ENCODE measurements at regions not wholly inside any gene's neighbourhood (a gene's known extent, or its start where the extent isn't known, plus 50 kb on each side); places are given as distances from the start of the nearest gene placed in this dataset.
"Not testable (repeated sequence)": the region's sequence is repeated elsewhere in the genome, so short reads cannot be mapped to it uniquely, and the experiment has no call there.

DNA sequence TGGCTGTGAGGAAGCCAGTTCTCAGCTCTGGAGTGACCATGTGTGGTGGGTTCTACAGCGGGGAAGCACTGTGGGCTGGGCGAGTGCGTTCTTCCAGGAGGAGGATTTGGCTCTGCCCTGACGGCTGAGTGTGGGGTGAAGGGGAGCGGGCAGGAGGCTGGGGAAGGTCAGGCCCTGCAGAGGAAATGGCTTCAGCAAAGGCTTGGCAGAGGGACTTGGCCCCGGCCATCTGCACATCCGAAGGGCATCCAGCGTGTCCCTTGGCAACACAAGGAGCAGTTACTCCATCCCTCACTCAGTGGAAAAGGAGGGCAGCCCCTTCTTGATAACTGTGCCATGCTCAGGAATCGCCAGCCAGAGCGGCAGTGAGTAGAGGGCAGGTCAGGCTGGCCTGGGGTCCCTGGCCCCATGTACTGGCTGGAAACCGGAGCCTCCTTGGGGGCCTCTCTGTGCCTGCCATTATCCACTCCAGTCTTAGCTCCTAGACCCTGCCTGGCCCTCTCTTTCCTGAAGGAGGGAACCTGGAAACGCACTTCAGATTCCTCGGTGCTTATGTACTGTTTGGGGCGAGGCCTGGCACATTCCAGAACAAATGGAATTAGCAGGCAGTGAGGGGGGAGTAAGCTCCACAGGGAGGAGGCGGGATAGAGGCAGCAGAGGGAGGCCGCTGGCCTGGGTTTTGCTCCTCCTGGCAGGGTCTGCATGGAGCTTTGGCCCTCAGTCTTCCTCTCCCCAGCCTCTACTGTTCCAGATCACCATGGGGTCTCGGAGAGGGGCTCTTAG lies 133.6 kb upstream of the NCOR2 start:
- Mint-ChIP-seq H3K36me3 (ENCODE audit: low read depth) (no peaks in the 10 kb centered on the region), H3K27me3 (peaks cover 10% of the 10 kb centered on the region), H3K27ac (no peak overlapping the region), H3K4me3 (no peak overlapping the region), H3K4me1 (no peaks in the 10 kb centered on the region), H3K9me3 (peaks cover 3% of the 10 kb centered on the region)
- POLR2A ChIA-PET = no interaction called here
- intact Hi-C loops (cut with micrococcal nuclease) = no loop called here
- ATAC-seq (ENCODE audit: low read depth) = no peak
- CTCF ChIA-PET = no interaction called here
- TF ChIP-seq, protein P1, sequence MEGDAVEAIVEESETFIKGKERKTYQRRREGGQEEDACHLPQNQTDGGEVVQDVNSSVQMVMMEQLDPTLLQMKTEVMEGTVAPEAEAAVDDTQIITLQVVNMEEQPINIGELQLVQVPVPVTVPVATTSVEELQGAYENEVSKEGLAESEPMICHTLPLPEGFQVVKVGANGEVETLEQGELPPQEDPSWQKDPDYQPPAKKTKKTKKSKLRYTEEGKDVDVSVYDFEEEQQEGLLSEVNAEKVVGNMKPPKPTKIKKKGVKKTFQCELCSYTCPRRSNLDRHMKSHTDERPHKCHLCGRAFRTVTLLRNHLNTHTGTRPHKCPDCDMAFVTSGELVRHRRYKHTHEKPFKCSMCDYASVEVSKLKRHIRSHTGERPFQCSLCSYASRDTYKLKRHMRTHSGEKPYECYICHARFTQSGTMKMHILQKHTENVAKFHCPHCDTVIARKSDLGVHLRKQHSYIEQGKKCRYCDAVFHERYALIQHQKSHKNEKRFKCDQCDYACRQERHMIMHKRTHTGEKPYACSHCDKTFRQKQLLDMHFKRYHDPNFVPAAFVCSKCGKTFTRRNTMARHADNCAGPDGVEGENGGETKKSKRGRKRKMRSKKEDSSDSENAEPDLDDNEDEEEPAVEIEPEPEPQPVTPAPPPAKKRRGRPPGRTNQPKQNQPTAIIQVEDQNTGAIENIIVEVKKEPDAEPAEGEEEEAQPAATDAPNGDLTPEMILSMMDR (IDR thresholded peaks at IDR 0.05) = no peak
- no peak for DNase-seq

DNA sequence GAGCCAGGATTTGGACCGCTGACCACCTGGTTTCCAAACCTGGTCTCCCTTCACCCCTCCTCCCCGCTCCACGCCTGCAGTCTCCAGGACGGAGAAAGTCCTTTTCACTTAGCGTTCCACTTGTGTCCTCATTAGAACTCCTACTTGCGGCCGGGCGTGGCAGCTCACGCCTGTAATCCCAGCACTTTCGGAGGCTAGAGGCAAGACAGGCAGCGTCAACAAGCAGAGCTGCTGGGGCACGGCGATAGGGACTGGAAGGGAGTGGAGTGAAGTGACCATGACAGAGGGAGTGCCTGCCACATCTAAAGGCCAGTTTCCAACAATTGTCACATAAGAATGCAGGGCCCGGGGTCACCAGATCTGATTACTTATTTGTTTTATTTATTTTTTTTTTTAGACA lies 132.5 kb upstream of the NCOR2 start:
- peaks cover 3% of the 10 kb centered on the region for H3K9me3 Mint-ChIP-seq
- POLR2A ChIA-PET = no interaction called here

DNA sequence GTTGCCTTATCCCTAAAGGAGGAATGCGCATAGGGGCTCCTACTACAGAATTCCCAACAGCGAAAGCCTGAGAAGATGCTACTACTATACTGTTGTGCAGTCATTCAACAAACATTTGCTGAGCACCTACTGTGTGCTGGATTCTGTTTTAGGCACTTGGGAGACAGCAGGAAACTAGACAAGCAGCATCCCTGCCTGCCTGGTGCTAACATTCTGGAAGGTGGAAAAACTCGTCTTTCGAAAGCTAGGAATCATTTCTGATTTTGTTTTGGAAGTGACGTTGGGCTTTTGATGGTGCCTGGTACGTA lies 131.5 kb upstream of the NCOR2 start:
- intact Hi-C loops (cut with micrococcal nuclease) = no loop called here
- no peak for DNase-seq
- TF ChIP-seq, protein P1 (IDR thresholded peaks at IDR 0.05) = no peak
- Mint-ChIP-seq H3K27ac (no peak overlapping the region), H3K4me3 (no peak overlapping the region), H3K36me3 (ENCODE audit: low read depth) (no peaks in the 10 kb centered on the region), H3K4me1 (peaks cover 4% of the 10 kb centered on the region), H3K27me3 (peaks cover 13% of the 10 kb centered on the region), H3K9me3 (peaks cover 3% of the 10 kb centered on the region)
- CTCF ChIA-PET = no interaction called here
- POLR2A ChIA-PET = no interaction called here
- no peak for ATAC-seq (ENCODE audit: low read depth)

More for the DNA sequence above, 132.5 kb upstream of the NCOR2 start:
- Mint-ChIP-seq H3K4me1 (no peaks in the 10 kb centered on the region), H3K27ac (no peak overlapping the region), H3K4me3 (no peak overlapping the region), H3K36me3 (ENCODE audit: low read depth) (no peaks in the 10 kb centered on the region), H3K27me3 (peaks cover 13% of the 10 kb centered on the region)
- ATAC-seq (ENCODE audit: low read depth) = no peak
- intact Hi-C loops (cut with micrococcal nuclease) = no loop called here
- DNase-seq = no peak
- CTCF ChIA-PET = no interaction called here
- TF ChIP-seq, protein P1 (IDR thresholded peaks at IDR 0.05) = no peak

DNA sequence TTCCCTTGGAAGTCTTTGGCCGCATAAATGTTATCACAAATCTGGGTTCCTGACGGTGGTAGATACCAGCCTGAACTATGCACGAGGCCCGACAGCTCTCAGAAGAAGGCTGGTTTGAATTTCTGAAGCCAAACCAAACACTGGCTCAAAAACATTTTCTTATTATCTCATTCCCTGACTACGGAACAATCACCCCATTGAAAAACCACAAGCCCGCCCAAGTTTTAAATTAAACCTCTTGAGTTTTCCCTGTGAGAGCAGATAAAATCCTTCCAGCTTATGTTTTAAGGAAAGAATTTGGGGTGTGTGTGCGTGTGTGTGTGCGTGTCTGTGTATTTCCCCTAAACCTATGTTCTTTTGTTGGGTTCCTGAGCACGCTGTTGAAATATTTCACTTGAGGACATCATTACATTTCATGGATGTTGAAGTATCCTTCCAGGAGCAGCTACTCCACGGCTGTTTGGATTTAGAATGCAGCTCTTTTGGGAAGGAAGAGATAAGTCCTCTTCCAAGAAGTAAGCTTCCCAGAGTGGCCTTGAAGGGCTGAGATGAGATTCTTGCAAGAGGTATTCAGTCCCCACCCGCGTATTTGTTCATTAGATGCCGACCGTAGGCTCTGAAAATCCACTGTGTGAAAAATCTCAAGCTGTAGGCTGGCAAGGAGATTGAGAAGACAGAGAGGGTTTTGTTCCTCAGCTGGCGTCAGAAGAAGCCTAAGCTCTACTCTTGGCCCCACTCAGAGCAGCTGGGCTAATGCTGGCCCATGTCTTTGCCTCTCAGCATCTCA lies 131.0 kb upstream of the NCOR2 start:
- CTCF ChIA-PET = no interaction called here

DNA sequence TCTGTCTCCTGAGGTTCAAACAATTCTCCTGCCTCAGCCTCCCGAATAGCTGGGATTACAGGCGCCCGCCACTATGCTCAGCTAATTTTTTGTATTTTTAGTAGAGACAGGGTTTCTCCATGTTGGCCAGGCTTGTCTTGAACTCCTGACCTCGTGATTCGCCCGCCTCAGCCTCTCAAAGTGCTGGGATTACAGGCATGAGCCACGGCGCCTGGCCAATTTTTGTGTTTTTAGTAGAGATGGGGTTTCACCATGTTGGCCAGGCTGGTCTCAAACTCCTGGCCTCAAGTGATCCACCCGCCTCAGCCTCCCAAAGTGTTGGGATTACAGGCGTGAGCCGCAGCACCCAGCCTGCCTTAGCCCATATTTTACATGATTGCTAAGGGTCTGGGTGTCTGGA lies 130.3 kb upstream of the NCOR2 start:
- intact Hi-C loops (cut with micrococcal nuclease); H3K9me3 Mint-ChIP-seq; DNase-seq; CTCF ChIA-PET; ATAC-seq (ENCODE audit: low read depth); H3K4me1 Mint-ChIP-seq; H3K36me3 Mint-ChIP-seq (ENCODE audit: low read depth); H3K27ac Mint-ChIP-seq; H3K4me3 Mint-ChIP-seq; POLR2A ChIA-PET: not testable (repeated sequence)
- H3K27me3 Mint-ChIP-seq = peaks cover 13% of the 10 kb centered on the region

More for the DNA sequence above, 131.0 kb upstream of the NCOR2 start:
- peaks cover 3% of the 10 kb centered on the region for H3K9me3 Mint-ChIP-seq
- no peak for DNase-seq
- no peaks in the 10 kb centered on the region for H3K36me3 Mint-ChIP-seq (ENCODE audit: low read depth)
- no peak overlapping the region for H3K4me3 Mint-ChIP-seq
- TF ChIP-seq, protein P1 (IDR thresholded peaks at IDR 0.05) = no peak
- POLR2A ChIA-PET = no interaction called here
- peaks cover 13% of the 10 kb centered on the region for H3K27me3 Mint-ChIP-seq
- H3K27ac Mint-ChIP-seq = no peak overlapping the region
- intact Hi-C loops (cut with micrococcal nuclease) = no loop called here
- ATAC-seq (ENCODE audit: low read depth) = no peak
- peaks cover 4% of the 10 kb centered on the region for H3K4me1 Mint-ChIP-seq

Data from activated B cell treated with CpG ODN at 0.5 μM for 24 hours (primary cell).